HG03175 (cell line): ENCODE measurements at regions not wholly inside any gene's neighbourhood (a gene's known extent, or its start where the extent isn't known, plus 50 kb on each side); places are given as distances from the start of the nearest gene placed in this dataset.

ENCODE experiments used
- ATAC-seq: cut with Tn5 transposase; IDR thresholded peaks from one replicate; pipeline ENCODE4 v1.9.1; 2021; ENCODE audit warnings: mild to moderate bottlenecking, moderate library complexity; ENCODE audit not compliant: unreplicated experiment

DNA sequence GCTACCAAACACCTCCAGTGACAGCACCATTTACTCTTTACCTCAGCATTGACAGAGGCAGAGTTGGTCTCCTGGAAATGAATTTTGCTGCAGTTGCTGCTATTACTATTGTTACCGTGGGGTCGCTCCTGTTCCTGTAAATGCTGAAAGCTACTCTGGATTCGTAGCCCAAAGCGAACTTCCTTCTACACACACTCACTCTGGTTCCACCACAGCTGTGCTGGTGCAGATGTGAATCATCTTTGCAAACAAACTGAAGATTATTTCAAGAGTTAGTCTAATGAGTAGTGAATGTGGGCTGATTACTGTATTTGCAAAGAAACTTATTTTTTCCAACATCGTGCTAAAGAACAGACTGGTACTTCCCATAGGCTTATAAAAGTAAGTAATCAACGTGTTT, 304.0 kb downstream of the LPIN1 start:
- no peak for ATAC-seq

DNA sequence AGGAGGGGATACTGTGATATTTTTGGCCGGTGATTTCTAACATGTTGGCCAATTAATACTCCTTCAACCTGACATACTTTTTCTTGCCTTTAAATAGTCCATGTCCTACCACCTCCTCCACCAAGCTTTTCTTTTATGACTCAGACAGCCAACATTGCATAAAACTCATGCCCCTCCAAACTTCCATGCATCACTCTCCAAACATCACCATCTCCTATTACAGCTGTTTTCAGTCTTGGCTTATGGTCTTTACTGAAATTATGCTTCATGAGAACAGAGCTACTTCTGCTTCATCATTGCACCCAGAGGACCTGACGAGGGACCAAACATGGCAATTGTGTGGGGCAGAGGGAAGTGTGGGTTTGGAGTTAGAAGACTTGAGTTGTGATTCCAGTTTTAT, 305.4 kb downstream of the LPIN1 start:
- ATAC-seq = no peak

DNA sequence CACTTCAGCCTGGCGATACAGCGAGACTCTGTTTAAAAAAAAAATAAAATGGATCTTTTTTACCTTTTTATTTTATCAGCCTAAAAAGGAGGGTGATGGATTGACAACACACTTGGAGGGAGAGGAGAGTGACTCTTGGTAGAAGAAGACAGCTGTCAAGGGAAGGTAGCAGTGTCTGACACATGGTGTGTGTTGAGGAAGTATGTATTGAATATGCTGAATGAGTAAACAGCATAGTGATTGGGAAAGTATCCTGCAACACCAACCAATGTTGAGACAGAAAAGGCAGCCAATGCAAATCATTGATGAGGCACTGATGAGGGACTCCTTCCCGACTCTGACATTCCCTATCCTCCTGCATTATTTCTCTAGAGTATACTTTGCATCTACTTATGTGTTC, 306.4 kb downstream of the LPIN1 start:
- no peak for ATAC-seq

DNA sequence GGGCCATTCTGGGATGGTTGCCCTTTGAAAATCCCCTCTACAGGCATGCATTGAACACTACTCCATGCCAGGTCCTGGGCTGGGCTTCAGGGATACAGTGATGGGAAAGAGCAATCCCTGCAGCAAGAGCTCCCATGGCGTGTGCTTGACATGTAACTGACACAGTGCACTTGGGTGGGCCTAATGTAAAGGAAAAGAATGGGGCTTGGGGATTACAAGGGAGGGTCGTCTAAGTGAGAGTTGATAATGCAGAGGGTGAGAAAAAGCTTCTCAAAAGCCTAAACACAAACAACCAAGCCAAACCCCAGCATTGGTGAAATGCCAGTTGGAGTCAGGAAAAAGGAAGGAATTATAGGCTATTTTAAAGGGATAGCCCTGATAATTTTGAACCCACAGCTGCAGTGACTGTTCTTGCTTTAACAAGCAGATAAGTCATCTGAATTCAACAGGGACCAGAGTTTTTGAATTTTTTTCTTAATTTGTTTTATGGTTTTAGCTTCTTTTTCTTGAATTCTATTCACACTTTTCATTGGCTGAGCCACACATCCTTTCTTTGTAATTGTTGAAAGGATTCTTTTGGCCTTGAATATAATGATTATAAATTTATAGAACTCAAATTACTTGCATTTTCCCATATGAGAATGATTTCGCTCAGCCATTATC, 308.7 kb downstream of the LPIN1 start:
- no peak for ATAC-seq

GRCh38 chr2:12057436-12058166, 311.2 kb downstream of the LPIN1 start:
- ATAC-seq = peak; percentile 87

DNA sequence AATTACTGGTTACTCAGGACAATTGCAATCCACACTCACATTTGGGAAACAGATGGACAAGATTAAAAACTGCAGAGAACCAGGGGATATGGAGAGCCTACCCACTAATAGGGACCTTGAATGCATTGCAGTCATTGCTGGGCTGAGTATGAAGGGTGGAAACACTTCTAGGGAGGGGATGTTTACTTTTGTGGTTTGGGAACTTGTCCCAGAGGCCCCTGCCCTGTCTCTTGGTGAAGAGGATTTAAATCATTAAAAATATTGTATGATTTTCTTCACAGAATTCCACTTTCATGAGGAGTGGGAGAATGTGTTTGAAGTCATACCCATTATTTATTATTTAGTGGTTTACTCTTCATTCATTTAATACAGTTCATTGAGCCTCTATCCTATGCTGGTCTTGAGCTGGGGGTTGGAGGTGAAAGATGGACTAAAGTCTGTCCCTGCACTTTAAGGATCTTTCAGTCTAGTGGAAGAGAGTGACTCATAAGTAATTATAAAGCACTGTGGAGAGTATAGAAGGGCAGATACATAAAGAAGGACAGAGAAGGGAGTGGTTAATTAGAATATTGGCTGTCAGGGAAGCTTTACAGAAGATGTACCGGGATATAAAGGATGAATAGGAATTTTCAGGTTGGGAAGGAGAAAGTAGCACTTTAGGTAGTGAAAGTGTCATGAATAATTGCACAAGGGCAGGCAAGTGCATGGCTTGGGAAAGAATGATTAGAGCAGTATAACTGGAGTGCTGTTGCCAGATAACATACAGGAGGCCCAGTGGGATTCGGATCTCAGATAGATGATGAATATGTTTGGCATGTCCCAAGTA, 313.4 kb downstream of the LPIN1 start:
- no peak for ATAC-seq

- no peak for ATAC-seq
These were observed 314.5 kb downstream of the LPIN1 start for GRCh38 chr2:12060886-12061285.

DNA sequence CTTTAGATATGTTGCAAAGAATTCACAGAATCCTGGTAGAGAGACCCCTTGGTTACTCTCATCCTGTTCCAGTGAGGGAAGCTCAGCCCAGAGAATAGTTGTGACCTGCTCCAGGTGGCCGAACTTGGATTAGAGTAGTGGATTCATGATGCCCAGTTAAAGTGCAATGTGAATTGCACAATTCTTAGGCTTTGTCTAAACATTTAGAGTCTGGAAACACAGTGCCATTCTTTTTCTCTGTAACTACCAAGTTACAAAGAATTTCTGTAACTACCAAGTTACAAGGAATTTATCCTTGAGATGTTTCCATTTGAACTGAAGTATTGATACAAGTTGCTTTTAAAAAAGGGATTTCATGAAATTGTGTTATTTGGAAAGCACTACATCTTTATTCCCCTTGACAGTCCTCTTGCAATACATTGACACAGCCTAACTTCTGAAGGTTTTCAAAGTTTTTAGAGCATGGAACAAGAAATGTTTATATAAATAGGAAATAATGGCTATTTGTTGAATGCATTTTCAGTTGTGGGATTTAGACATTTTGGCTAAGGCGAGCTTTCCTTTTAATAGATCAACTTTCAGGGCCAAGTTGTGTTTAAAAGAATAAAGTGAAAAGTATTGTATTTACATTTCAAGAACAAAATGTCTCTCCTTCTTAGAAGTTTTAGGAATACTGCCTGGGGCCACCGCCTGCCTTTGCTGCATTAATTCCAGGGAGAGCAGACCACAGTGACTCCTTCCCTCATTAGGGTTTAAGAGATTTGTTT, 315.0 kb downstream of the LPIN1 start:
- ATAC-seq = no peak

- no peak for ATAC-seq
These were observed 315.6 kb downstream of the LPIN1 start for GRCh38 chr2:12062053-12062395.

DNA sequence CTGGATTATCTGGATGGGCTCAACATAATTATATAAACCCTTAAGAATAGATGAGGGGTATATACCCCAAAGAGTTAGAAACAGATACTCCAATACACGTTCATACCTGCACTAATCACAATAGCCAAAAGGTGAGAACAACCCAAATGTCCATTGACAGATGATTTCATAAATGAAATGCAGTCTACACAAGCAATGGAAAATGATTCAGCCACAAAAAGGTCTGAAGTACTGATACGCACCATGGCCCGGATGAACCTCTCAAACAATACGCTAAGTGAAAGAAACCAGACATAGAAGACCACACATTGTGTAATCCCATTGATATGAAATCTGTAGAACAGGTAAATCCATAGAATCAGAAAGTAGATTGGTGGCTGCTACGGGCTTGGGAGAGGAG, 316.8 kb downstream of the LPIN1 start:
- ATAC-seq = no peak

DNA sequence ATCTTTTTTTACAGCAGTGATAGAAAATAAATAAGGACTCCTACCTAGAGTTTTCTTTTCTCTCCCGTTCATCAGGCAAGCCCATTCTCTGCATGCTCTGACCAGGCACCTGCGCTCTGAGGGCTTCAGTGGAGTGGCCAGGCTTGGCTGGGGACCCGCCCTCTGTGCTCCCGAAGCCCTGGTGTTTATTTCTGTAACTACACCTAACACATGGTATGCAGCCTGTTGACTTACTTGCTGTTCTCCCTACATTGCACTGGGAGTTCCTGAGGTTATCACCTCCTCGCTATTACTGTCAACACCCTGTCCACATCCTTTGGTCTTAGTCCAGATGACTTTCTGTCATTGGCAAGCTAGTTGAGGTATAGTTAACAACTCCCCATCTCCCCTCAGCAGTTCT, 317.7 kb downstream of the LPIN1 start:
- peak; percentile 72 for ATAC-seq

- no peak for ATAC-seq
These were observed 319.7 kb downstream of the LPIN1 start for GRCh38 chr2:12066116-12066515.

DNA sequence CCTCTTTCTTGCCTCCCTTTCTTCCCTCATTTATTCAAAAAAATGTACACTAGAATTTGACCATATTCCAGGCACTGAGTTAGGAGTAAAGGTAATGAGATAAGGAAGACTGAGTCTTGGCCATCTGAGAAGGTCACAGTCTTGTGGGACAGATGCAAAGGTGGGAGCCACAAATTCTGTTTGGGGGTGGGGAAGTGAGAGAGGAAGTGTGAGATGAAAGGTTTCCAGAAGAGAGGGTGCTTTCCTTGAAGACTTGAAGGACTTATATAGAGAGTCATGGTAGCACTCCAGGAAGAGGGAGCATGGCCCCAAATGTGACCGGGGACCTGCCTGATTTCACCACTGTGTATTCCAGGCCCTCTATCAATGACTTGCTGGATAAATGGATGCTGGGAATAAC, 320.6 kb downstream of the LPIN1 start:
- ATAC-seq = no peak

GRCh38 chr2:12068796-12069538, 322.5 kb downstream of the LPIN1 start:
- no peak for ATAC-seq

DNA sequence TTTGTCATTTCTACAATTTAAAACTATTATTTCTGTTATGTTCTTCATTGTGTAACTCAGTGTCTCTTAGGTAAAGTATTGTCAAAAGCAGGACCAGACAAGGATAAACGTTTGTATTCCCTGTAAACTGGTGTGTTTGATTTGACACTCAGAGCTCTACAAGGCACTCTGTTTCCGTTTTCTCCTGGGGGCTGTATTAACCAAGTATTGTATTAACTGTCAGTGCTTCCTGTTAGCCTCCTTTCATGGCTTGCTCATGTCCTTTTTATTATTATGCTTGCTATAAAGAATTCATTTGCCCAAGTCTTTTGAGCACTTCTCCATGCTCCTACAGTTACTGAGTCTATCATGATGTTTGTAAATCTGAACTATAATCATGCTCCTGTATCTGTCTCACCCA, 323.7 kb downstream of the LPIN1 start:
- ATAC-seq = no peak

DNA sequence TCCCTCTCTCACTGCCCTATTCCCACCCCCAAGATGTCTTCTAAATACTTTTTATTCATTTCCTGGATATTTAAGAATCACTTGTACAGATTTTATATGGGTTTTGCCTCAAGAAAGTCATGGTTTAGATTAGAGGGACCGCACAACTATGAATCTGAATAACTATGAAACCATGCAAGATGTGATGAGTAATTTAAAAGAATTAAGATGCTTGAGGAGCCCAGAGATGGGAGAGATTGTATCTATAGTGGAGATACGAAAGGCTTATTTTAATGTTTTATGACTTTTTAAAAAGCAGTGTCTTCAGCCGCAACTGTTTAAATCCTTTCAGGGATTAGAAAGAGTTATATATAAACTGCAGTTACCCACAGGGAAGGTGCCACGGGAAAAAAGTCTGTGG, 324.1 kb downstream of the LPIN1 start:
- ATAC-seq = no peak

DNA sequence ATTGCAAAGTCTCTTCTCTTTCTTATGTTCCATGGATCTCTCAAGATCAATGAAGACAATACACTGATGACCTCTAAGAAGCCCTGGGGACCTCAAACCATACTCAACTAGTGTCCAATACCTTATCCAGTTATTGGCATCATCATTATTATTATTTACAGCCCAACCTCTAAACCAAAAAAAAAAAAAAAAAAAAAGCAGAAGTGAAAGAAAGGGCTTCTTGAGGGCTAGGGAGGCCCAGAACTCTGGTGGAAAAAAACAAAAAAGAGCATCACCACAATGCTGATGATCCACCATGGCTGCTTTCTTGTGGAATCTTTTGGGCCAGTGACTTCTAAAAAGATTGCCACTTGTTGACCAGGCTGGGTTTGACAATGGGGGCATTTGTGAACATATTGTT, 324.9 kb downstream of the LPIN1 start:
- peak; percentile 74 for ATAC-seq

- ATAC-seq = no peak
These were observed 326.9 kb downstream of the LPIN1 start for GRCh38 chr2:12073217-12073852.

GRCh38 chr2:12074126-12074844, 327.9 kb downstream of the LPIN1 start:
- ATAC-seq = no peak
